NCI-H345 treated with DMSO at 0.1 percent for 48 hours (cell line): ENCODE measurements at regions not wholly inside any gene's neighbourhood (a gene's known extent, or its start where the extent isn't known, plus 50 kb on each side); places are given as distances from the start of the nearest gene placed in this dataset.
"Not testable (repeated sequence)": the region's sequence is repeated elsewhere in the genome, so short reads cannot be mapped to it uniquely, and the experiment has no call there.

ENCODE experiments used
- DNase-seq: peaks from one replicate; lab custom pipeline; 2025; ENCODE audit not compliant: unreplicated experiment; lab: John Stamatoyannopoulos, UW

DNA sequence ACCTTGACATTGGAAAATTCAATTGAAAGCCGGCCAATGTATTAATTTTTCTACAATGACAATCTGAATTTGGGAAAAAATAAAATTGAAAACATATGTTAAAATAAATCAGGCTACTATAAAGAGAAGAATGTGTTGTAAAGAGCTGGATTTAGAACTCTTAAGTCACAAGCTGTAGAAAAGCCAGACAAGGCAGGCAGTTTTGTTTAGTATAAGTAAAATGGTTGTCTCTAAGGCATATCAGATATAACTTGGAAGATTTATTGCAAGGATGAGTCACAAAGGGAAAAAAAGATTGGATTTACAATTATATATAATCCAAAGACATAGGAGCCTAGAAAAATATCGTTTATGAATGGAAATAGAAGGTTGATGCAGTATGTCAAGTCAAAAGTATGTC is 549.1 kb upstream of the EPHA5 start:
- no peak for DNase-seq

DNA sequence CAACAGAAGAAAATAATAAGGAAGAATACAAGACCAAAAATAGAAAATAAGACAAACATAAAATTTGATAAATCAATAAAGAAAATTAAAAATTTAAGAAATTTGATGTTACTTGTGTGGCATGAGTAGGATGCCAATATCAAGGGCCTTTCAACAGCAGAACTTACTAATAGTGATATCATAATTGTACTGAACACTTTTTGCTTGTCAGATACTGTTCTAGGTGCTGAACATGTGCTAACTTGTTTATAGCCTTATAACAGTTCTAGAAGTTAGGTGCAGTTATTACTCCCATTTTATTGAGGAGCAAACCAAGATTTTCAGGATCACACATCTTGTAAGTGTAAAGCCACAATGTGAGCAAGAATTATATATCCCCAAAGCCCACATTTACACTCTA is 546.0 kb upstream of the EPHA5 start:
- no peak for DNase-seq

DNA sequence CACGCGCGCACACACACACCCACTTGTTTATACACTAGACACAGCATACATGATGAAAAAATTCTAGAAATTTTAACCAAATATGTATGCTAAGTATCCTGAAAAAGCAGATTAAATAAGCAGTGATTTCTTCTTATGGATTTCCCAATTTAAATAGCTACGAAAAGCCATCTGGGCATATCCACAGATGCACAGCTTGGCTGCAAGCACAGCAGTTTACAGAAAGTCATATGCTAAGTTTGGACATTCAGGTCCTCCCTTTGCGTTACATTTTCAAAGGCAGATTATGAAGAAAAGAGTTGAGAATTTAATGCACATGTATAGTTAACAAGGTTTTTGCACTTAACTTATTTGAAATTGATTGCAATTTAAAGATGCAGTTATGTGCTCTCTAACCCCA is 542.2 kb upstream of the EPHA5 start:
- DNase-seq, result no peak

DNA sequence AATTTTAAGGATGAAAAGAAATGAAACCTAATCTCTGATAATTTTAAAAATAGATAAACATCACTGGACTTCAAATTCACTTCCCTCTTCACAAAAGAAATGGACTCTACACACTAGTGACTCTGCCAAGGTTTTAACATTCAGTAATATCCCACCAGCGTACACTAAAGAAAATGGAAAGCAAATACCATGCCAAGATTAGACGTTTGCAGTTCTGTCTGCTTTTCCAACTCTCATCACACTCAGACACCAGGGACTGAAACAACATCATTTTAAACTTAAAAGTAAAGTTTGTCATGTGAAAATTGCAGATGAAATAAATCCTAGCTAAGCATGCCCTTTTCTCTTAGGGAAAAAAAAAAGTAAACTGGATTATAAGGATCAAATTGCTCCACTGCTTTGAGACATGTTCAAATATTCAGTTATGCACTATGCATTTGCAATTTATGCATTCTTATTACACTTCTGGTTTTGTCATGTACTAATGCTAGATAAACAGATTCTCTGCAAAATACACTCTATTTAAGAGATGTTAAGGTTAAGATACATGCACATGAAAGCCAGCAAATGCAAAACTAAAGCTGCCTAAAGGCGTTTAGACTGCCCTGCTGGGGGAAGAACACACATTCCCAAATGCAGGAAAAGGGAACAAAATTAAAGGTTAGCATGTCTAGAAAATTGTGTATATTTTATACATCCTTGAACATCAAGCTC is 534.4 kb upstream of the EPHA5 start:
- no peak for DNase-seq

DNA sequence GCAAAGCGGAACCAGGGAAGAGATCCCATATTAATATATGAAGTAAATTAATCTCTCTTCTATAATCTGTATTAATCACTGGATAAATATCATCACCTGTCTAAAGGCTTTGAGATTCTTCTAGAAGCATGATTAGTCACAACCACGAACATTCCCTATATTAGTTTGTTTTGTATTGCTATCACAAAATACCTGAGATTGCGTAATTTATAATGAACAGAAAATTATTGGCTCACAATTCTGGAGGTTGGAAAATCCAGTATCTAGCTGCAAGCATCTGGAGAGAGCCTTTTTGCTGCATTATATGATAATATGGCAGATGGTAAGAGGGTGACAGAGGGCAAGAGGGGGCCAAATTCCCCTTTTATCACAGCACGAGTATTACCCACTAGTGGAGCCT is 532.6 kb upstream of the EPHA5 start:
- no peak for DNase-seq

DNA sequence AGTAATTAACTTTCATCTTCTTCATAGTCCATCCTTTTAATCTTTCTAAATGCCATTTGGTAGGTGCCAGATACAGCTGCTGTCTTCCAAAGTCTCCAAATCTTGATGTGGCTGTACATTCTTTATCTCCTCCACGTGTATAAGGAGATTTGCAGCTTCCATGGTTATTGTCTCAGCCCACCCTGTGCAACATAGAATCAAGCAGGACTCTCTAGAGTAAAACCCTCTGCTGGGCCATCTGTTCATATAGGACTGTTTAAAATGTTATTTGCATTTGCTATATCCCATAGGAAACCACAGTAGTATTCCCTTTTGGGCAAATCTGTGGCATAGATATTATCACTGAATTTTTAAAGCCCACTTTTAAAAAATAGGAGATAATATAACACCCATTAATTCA is 527.2 kb upstream of the EPHA5 start:
- DNase-seq, result no peak

DNA sequence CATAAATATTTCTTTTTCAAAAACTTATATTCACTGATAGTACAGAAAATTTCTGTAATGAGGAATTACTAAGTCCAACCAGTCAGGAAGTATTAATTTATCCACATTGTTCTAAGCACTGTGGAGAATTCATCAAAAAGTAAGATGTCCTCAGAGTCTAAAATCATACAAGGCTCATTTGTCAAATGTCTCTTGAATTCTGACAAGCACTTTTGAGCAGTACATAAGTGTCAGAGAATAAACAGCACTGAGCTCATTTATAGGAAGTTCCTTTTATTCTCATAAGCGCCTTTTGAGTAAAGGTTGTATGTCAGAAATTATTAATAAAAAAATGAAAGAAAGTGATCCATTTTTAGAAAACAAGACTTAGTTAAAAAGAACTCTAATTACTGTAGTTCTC is 523.2 kb upstream of the EPHA5 start:
- DNase-seq, result no peak

DNA sequence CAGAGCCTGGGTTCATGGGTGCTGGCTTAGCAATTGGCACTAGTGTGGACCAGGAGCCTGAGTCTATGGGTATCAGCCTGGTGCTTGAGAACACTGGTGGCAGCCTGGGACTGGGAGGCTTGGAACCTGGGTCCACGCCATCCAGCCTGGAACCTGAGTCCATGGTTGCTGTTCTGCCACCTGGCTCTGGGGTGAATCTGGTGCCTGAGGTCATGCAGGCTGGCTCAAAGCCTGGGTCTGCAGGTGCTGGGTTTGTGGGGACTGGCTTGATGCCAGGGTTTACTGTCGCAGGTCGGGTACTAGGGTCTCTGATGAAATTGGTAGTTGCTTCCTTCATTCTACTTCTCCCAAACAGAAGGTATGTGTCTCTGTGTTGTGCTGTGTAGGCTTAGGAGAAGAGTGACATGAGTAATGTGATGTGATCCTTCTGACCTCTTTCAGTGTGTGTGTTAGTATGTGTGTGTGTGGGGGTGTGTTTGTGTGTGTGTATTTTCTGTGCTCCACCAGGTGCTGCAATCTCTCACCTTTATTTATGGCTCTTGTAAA is 517.0 kb upstream of the EPHA5 start:
- no peak for DNase-seq

DNA sequence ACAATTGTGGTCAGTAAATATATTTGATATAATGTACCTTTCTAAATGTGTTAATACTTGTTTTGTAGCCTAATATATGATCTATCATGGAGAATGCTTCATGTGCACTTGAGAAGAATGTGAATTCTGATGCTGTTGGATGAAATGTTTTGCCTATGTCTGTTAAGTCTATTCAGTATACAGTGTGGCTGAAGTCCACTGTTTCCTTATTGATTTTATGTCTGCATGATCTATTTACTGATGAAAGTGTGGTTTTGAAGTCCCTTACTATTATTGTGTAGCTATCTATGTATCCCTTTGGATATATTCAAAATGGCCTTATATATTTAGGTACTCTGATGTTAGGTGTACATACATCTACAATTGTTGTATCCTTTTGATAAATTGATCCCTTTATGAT is 515.8 kb upstream of the EPHA5 start:
- DNase-seq, result no peak

DNA sequence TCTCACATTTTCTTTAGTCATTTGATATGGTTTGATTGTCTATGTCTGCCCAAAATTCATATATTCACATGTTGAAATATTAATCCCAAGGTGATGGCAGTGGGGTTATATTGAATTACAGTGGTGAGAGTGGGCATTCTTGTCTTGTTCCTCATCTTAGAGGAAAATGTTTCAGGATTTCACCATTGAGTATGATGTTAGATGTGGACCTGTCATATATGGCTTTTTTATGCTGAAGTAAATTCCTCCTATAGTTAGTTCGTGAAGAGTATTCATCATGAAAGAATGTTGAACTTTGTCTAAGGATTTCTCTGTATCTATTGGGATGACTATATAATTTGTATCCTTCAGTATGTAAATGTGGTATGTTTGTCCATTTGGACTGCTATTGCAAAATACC is 512.3 kb upstream of the EPHA5 start:
- no peak for DNase-seq

DNA sequence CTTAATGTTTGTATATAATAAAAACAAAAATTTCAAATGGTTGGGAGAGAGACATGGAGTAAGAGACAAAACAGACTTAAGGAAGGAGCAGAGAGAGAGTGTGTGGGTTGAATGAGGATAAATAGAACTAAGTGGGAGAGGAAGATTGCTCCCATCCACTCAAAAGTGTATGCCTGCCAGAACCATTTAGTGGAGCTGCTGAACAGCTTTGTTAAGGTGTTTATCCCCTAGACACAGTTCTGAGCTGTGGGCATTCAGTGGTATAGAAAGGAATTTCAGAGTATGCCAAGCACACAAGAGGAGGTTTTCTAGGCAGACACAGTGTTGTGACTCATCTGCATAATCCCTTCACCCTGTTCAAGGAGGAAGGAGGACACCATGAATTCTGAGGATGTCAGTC is 508.6 kb upstream of the EPHA5 start:
- DNase-seq, result no peak

DNA sequence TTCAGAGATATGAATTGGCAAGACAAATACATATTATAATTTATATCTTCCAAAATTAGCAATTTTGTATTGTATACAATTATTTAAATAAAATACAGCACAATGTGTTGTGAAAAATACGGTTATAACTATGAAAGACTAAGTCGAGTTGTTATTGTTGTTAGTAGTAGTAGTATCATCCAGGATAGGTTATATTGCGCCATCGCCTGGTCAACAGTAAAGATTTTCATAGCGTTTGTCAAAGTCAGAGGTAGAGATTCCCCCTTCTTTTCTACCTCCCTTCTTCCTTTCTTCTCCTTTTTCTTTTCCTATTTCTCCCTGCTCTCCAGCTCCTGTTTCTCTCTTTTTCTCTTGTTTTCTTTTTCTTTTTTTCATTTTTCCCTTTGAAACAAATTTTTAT is 499.1 kb upstream of the EPHA5 start:
- DNase-seq, result no peak

DNA sequence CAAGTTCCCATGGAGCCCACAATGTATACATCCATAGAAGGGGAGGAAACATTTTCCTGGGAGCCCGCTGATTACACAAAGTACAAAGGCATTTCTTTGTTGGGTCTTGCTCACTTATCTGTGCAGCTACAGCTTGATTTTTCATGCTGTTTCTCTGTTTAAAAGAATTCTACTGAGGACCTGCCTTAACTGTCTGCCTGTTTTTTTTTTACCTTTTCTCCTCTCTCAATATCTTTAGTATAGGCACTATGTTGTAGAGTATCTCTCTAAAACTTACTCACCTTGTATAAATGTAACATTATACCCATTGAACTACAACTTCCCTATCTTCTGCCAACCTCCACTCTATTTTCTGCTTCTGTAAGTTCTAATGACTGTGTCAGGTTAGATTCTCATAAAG is 494.6 kb upstream of the EPHA5 start:
- no peak for DNase-seq

DNA sequence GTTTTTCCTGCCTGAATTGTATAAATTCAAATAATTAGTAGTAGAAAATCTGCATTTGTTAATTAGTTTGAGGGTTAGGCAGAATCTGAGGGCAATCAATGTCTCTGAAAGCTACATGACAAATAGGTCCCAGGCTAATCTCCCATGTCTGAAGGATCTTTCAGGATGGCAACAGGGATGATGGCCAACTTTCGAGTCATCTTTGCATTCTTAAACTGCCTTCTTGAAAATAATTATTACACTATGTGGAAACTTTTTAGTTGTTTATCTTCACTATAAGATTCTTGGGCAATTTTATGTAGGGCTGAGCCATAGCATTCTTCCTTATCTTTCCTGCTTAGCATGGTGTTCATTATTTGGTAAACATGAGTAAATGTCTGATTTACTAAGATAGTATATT is 490.3 kb upstream of the EPHA5 start:
- DNase-seq, result no peak

DNA sequence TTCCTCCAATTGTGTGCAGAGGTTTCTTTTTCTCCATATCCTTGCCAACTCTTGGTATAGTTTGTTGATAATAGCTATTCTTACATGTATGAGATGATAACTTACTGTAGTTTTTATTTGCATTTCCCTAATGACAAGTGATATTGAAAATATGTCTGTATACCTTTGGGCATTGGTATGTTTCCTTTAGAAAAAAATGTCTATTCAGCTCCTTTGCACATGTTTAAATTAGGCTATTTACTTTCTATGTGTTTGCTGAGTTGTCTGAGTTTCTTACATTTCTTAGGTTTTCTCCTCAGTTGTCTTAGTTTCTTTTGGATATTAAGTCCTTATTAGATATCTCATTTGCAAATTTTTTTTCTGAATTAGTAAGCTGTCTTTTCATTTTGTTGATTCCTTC is 487.3 kb upstream of the EPHA5 start:
- no peak for DNase-seq

DNA sequence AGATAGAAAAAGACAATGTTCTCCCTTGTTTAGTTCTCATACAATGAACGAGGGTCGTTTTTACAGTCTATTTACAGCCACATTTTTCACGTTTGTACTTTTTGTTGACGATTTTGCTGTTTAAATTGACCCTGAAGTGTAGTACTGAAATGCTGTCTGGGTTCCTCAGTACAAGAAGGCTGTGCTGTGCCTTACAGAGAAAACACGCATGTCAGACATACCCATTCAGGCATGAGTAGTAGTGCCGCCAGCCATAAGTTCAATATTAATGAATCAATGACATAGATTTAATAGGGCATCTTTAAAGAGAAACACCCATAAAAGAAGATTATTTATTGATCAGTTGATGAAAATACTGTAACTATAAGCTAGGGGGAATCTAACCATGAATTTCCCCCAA is 459.8 kb upstream of the EPHA5 start:
- no peak for DNase-seq

DNA sequence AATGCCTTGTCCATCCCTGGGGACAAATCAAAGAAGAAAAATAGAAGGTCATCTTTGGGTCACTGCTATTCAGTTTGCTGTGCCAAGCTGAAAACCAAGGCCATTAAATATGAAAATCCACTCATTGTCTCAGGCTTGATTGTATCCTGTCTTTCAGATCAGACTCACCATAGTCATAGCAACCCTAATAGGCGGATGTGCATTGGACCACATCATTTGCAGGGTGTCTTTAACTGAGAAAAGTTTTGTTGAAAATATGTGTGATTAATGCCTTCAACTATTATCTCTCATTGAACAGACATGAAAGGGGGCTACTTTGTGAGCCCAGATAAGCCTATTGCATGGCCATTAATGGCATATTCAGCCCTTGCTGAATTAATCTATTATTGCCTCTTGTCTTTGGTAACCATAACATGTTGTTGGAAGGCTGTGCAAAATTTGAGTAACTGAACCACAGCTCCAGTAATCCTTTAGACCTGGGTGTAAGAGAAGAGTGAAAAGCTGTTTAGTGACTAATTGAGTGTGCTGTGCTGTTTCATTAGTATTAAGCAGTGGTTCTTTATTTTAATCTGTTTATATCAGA is 453.6 kb upstream of the EPHA5 start:
- no peak for DNase-seq

DNA sequence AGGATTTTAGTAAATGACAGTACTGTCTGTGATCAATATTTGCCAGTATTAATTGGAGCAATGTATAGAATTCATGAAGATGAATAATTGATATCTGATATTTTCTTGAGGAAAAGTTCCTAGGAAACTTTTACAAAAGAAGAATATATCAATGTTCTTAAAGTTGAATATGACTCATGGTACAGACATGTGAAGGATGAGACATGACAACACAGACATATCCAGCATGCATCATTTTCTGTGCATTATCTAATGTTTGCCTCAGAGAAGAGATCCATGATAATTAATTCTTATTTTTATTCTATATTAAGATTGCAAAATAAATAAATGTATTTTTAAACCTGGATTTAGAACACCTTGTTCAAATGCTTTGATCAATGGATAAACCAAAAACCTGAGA is 452.9 kb upstream of the EPHA5 start:
- DNase-seq, result no peak

DNA sequence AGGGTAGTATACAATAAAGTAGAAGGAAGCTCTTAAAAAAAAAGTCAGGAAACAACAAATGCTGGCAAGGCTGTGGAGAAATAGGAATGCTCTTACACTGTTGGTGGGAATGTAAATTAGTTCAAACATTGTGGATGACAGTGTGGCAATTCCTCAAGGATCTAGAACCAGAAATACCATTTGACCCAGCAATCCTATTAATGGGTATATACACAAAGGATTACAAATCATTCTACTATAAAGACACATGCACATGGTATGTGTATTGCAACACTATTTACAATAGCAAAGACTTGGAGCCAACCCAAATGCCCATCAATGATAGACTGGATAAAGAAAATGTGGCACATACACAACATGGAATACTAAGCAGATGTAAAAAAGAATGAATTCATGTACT is 444.9 kb upstream of the EPHA5 start:
- not testable (repeated sequence) for DNase-seq

DNA sequence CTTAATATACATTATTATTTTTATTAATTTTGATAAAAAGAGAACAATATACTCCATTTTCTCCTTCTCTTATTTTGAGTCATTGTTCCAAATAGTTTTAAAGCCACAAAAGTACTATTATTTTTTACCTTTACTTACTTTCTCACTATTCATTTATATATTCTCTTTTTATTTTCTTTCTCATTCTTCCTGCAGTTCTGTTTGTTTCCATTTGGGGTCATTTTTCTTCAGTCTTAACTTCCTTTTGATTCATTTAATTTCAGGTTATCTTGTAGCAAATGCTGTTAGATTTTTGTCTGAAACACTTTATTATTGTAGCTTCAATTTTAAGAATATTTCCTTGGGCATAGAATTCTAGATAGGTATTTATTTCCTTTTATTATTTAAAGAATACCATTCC is 438.6 kb upstream of the EPHA5 start:
- no peak for DNase-seq

DNA sequence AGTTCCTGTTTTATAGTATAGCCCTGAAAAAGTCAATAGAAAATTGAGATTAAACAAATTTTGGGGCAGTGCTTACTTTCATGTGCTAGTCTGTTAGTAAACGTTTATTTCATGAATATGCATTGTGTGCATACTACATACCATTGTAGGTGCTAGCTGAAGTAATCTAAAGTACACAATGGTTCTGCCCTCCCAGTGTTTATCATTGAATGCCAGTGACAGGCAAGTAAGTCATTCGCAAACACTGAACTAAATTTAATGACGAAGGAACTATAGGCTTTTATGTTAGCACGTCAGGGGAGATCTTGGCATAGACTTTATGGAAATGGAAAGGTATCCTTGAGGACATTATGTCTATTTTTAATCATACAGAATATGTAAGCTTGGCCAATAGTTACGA is 426.9 kb upstream of the EPHA5 start:
- peak; percentile 40 for DNase-seq

DNA sequence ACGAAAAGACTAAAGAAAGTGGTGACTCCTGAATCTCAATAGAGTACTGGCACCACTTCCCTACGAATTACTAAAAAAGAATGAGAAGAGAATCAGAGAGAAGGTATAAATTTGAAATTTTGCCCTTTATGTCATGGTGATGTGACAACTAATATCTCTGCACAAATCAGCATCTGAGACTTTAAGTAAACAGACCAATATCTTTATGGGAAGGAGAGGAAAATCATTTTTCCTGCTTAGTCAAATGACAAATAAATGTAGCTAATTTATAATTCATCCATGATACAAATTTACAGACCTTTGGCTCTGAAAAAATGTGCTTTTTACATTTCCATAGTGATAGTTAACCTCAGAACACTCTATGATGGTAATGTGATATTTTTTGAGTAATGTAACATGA is 424.8 kb upstream of the EPHA5 start:
- DNase-seq, result no peak

DNA sequence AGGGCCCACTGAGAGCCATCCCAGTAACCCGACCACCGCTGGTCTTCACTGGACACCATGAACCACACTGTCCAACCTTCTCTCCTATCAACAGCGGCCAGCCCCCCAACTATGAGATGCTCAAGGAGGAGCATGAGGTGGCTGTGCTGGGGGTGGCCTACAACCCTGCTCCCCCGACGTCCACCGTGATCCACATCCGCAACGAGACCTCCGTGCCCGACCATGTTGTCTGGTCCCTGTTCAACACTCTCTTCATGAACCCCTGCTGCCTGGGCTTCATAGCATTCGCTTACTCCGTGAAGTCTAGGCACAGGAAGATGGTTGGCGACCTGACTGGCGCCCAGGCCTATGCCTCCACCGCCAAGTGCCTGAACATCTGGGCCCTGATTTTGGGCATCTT is 423.8 kb upstream of the EPHA5 start:
- no peak for DNase-seq
